OCI-LY3 (cell line): ENCODE measurements at regions not wholly inside any gene's neighbourhood (a gene's known extent, or its start where the extent isn't known, plus 50 kb on each side); places are given as distances from the start of the nearest gene placed in this dataset.

Source experiments
- CTCF ChIP-seq: fragments of 200-600, 300-600 bp; sonication (generic); IDR thresholded peaks from 2 replicates; pipeline ENCODE4 v1.5.1; 2014; ENCODE audit warnings: antibody characterized with exemption, low read length, low read depth
- EZH2phosphoT487 ChIP-seq: fragments of 200-600 bp; shearing (Covaris generic); IDR thresholded peaks from 2 replicates; pipeline ENCODE4 v1.6.1; 2018; ENCODE audit warnings: antibody characterized with exemption, mixed run types, low read depth

GRCh38 chr4:52477191-52477780, 181.8 kb downstream of the USP46 start:
- TF ChIP-seq CTCF (no peak), EZH2phosphoT487 (no peak)
